ENCODE measurements at regions not wholly inside any gene's neighbourhood (a gene's known extent, or its start where the extent isn't known, plus 50 kb on each side); places are given as distances from the start of the nearest gene placed in this dataset.

DNA sequence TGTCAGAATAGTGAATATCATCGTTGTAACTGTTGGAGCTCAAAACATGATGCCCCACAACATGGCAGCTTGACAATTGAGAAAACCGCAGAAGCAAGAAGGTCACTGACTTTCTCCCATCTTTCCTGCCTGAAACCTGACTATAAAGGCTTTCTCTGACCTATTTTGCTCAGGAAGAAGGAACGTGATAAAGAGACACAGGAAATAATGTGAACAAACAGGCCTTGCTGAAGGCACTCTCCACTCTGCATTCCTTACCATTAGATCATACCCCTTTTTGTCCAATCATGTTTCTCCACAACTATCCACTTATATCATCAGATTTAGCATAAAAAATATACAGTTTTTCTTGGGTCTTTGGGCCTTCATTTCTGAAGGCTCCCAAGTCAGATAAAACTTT lies 916.8 kb downstream of the METTL15 start:
- DNase-seq: no peak

DNA sequence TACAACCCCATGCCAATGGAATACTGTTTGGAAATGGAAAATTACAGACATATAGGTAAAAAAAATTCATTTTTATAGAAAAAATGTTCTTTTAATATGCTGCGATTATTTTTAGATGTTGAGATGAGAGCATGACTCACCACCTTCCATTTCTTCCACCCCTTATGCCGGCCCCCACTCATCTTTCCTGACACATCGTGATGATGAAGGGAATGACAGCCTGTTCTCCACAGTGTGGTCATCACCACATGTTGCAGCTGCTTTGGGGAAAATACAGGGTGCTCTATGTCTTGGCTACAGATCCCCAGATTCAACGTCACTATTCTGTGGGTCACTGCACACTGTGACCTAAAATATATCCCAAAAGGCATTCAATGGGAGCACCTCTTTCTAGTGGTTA lies 916.2 kb downstream of the METTL15 start:
- DNase-seq: no peak

DNA sequence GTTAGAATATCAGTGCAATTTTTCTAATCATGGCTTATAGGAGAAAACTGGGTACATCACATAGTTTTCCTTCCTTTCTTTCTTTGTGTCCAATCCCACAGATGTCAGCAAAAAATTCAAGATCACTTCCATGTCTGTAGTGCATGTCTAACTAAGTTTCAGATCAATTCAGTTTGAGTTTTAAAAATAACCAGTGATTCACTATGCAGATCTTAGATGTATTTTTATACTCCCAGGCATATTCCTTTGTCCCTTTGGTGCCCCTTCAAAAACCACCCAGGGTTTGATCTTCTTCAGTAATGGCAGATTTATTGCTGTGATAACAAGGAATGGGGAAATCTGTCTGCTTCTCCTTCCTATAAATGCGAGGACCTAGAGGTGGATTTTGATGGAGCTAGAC lies 915.6 kb downstream of the METTL15 start:
- DNase-seq: no peak

DNA sequence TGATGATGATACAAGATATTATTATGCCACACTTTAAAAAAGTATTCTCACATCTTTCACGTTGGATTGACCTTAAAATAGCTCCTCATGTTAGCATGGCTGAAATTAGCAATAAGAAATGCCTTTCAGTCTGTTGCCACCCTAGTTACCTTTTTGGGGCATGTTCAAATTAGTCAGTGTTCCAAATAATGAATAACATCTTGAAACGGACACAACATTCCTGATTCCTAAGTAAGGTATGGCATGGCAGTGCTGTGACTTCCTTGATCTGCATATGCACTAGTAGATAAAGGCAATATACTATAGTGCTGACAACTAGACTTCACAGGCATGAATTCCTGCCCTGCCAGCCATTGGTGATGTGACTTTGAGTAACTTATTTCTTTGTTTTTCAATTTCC lies 914.5 kb downstream of the METTL15 start:
- DNase-seq: no peak

DNA sequence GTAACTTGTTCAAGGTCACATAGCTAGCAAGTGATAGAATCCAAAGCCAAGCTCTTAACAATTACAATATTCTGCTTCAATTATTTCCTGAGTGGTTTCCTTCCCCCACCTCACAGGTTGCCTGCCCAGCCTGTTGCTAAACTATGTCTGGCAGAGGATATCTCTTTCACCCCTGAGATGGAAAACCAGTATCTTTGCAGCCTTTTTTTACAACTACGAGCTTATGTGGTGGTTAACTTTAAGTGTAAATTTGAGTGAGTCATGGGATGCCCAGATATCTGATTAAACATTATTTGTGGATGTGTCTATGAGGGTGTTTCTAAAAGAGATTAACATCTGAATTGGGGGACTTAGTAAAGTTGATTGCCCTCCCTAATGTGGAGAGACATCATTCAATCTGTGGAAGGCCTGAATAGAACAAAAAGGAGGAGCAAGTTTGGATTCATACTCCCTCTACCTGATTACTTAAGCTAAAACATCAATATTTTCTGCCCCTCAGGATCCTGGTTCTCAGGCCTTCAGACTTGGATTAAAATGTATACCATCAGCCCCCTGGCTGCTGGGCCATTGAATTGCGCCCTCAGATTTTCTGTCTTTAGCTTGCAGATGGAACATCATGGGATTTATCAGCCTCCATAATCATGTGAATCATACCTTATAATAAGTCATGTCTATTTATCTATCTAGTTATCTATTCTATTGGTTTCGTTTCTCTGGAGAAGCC lies 911.9 kb downstream of the METTL15 start:
- no peak for DNase-seq

DNA sequence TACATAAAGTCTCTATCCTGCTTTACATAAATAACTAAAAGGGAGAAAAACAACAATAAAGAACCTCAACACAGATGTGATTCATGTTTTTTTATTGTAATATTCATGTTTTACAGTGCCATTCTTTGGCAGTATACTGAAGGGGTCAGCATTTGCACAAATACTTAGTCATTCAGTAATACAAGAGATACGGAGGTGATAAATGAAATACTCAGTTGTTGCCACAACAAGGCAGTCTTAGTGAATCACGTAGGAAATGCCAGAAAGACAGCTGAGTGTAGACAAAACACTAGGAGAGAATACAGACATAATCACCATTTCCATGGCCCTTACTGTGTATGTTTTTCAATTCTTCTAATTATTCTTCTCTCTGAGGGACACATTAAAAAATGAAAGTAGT lies 910.4 kb downstream of the METTL15 start:
- DNase-seq: no peak

DNA sequence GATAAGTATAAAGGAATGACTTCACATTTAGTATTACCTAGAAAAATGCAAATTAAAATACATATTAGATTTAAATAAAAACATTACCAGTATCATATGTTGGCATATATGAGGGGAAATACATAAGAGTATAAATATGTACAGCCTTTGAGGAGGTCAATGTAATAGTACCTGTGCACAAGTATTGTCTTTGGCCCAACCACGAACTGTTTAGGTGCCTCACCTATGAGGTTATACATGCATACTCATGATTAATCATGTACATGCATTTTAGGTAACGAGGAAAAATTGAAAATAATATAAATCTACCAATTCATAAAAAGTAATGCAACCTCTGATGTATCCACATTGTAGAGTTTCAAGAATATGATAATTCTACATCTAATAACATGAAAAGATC lies 909.8 kb downstream of the METTL15 start:
- DNase-seq: no peak

DNA sequence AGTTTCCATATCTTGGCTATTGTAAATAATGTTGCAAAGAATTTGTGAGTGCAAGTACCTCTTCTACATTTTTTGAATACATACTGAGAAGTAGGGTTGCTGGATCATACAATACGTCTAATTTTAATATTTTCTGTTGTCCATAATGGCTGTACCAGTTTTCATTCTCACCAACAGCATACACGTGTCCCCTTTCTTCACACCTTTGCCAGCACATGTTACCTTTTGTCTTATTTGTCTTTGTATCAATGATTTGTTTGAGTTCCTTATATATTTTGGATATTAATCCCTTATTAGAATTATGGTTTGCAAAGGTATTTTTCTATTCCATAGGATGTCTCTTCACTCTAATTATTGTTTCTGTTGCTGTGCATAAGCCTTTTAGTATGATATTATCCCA lies 904.3 kb downstream of the METTL15 start:
- DNase-seq: no peak

DNA sequence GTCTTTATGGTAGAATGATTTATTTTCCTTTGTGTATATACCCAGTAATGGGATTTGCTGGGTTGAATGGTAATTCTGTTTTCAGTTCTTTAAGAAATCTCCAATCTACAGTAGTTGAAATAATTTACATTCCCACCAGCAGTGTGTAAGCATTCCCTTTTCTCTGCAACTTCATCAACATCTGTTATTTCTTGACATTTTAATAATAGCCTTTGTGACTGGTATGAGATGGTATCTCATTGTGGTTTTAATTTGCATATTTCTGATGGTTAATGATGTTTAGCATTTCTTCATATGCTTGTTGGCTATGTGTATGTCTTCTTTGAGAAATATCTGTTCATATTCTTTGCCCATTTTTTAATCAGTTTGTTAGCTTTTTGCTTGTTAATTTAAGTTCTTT lies 901.2 kb downstream of the METTL15 start:
- DNase-seq: no peak

DNA sequence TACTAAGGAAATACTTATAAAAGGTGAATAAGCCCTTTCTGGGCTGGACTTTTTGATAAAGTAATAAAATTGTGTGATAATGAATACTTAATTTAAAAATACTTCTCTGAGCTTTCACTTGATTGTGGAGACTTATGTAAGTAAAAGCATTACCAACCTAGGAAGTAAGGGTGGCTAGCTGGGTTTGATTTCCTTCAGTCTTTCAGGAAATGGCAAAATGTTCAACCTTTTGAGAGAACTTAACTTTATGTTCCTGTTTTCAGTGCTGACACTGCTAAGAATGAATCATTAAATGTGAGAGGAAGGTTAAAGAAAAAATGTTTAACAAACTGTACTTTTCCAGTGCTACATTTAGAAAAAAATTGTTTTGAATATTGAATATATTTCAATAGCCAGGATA lies 900.3 kb downstream of the METTL15 start:
- DNase-seq: no peak

DNA sequence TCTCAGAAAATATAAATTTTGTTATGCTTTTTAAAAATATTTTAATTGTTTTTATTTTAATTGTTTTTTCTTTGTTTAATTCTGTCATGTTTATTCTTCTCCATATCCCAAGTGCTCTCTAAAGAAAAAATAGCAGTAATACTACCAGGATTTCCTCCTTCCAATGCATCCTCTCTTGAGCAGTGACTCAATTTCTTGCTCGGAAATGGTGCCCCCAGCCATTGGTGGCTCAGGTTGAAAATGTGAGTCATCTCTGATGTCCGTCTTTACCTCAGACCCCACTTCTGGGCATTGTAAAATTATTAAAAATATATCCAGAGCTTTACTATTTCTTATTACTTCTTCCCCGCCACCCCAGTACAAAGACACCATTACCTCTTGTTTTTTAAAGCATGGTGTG lies 898.5 kb downstream of the METTL15 start:
- no peak for DNase-seq

DNA sequence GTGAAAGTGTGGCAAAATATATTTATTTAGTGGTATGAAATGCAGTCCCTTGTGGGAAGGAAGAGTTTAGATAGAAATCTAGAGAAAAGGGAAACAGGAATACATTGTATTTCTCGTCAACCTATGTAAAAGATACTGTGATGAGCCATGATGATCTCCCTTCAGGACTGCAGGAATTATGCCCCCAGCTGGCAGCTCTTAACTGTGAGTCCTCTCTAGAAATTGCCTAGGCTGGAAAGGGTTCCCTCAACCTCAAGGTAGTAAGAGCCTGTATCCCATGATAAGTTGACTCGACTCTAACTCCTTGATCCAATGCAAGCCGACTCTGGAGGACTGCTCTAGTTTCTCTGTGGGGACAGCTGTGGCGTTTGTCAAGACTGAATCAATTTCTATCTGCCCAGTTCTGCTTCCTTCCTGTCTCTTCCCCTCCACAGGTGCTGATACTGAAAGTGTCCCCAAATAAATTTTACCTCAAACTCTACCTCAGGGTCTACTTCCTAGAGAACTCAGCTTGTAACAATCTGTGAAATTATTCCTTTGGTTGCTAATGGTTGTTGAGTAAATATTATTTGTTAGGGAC lies 897.3 kb downstream of the METTL15 start:
- DNase-seq: no peak

DNA sequence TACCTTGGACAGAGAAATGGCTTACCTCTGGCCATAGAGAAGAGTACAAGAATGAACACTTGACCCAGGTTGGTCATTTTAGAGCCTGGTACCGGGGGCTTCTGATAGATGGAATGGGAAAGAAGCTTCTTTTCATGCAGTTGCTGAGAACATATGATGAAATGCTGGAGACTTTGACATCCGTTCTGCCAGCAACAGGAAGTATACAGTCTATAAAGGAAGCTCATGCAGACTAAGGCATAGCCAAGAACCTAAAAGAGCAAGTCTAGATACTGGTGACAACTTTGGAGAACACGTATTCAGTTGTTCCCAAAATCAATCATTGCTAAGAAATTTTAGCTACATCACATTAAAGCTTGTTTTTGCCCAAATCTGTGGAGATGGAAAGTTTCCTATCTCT lies 894.6 kb downstream of the METTL15 start:
- no peak for DNase-seq

DNA sequence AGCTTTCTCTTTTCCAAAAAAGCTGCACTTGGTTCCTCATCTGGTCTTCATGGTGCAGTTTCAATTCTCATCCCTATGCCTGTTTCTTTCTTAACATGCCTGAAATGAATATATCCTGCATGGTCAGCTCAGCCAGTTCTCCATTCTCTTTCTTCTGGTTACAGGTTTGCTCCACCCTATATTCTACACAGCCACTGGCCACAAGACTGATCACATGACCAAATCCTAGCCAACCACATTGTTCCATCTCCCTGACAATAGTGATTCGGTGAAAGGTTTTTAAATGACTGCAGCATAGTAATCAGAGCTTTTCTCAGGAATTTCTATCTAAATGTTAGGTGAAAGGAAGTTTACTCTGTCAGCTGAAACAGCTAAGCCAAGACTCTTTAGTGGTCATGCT lies 891.4 kb downstream of the METTL15 start:
- DNase-seq: no peak

DNA sequence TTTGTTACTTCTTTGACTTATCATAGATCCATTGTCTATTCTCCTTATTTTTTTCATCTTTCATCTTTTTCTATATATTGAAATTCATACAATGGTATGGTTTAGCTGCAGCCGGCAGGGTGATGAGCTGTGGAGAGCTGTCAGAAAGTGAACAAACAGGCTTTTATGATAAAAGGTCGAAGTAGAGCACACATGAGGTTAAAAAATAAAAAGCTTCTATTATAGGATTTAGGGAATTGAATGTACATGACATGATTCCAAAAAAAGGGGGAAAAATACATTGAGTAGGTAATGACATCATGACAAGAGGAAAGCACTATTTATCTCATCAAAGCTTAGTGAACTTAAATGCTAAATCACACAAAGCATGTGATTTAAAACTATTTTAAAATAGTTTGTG lies 884.8 kb downstream of the METTL15 start:
- DNase-seq: no peak

DNA sequence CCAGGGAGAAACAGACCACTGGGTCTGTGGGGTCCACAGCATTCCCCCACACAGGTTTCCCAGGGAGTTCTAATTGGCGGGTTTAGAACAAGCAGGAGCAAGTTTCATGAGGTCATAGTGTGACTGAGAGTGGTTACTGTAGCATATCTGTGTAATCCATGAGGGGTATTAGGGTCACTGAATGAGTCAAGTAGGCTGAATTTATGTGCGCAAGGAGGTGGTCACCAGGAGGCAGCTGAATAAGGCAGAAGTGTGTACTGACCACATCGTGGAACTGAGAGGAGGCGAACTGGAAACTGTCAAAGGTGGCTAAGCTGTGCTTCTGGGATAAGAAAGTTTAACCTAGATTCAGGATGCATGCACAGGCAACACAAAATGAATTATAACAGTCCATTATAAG lies 876.0 kb downstream of the METTL15 start:
- DNase-seq: no peak

DNA sequence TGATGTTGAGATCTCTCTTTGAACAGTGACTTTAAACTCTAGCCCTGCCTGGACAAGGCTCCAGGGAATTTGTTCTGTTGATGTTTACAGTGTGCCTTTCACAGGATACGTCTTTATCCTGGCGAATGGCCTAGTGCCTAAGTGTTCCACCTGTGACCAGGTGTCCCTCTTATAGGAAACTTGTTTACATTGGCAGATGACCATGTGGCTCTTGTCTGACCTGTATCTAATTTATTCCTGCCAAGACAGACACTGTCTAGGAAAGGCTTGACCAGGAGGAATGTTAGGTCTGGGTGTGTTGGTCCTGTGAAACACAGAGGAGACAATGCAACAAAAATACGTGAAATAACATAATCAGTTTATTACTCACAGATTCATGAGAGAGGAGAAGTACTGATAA lies 875.6 kb downstream of the METTL15 start:
- DNase-seq: no peak

DNA sequence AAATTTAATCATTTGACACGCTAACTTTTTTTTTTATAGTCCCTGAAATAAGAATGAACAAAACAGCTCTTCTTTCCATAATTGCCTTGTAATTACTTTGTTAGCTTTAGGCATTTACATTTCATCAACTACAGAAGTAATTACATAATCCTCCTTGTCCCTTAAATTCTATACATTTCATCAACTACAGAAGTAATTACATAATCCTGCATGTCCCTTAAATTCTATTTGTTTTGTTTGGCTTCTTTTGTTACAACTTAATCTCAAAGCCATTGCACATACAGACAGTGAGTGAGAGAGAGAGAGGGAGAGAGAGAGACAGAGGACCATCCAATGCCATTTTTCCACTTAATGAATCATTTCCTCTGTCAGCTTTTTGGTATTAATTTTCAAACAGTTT lies 873.2 kb downstream of the METTL15 start:
- DNase-seq: no peak

DNA sequence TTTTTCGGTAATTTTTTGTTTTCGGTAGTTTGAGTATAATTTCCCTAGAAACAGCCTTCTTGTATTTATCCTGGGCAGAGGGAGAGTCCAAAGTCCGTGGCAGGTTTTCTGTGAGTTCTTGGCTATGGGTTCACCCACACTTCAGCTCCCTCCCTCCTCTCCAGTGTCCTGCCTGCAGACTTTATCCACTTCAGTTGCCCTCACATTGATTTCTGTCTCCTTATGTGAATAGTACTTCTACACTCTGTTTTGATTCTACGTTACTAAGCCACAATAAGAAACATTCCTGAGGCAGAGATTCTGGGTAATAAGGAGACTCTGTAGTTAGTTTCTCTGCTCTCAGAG lies 868.6 kb downstream of the METTL15 start:
- no peak for DNase-seq

DNA sequence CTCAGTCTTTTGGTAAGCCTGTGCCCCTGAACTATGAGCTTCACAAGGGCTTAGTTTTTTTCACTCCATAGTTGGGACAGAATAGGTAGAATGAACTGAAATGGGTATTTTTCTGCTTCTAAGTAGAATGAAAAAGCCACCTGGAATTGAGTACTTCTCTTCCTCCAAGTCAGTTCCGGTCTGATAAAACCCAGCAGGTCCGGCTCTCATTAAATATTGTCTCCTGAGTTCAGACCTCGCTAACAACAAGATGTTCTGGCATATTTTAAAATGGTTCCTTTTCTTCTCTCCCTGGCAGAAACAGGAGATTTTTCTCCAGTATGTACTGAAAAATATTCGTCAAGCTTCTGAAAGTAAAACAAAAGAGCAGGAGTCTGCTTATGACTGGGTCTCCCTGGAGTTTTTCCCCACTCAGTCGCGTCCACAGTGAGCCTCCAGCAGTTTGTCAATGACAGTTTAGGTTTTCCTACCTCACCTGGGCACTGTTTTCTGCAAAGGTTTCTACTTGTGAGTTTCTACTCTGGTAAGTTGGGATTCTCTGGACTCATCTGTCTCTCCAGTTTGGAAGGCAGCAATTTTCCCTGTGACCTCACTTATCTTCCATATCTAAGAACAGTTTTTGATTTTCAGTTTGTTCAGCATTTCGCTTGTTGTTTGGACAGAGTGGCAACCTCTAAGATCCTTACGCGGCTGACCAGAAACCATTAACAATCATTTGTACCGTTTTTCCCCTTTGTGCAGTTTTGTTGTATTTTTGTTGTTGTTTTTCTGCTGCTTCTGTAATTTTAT lies 868.0 kb downstream of the METTL15 start:
- DNase-seq: no peak

DNA sequence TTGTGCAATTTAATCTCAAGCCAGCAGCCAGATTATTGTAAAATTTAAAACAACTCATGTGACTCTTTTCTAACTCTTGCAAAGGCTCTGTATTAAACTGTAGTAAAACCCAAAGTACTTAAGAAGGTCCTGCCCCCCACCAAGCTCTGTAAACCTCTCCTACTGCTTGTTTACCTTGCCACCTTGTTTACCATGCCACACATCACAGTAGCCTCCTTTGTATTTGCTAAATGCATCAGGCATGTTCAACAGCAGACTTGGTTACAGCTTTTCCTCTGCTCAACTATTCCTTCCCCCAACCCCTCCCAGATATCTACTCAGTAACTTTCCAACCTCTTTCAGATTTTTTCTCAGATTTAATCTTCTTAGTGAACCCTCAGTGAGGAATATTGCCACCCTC lies 861.6 kb downstream of the METTL15 start:
- DNase-seq: no peak

DNA sequence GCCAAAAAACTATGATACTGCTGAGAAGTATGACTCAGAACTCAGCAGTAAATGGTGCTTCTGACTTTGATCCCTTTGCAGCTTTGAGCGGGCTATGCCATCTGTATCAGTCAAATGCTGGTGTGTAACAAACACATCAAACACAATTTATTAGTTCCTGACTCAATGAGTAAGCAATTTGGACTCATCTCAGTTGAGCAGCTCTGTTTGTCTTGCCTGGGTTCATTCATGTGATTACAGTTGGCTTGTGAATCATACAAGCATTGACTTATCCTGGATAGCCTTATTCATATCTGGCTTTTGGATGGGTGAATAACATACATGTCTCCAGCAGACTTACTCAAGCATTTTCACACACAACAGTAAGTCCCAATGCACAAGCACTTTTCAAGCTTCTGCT lies 858.8 kb downstream of the METTL15 start:
- no peak for DNase-seq

DNA sequence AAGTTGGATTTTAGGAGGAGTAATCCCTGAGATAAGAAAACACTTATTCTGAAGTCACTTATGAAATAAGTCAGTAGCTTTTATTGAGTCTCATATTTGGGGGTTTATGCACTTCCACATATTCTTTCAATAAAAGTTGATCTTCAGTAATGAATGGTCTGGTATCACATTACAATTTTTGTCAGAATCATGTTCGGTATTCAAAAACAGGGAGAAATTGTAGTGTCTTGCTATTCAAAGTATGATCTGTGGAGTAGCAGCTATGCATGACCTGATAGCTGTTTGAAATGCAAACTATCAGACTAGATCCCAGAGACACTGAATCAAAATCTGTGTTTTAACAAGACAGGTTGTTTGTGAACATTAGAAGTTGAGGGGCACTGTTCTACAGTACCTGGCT lies 857.6 kb downstream of the METTL15 start:
- DNase-seq: no peak

DNA sequence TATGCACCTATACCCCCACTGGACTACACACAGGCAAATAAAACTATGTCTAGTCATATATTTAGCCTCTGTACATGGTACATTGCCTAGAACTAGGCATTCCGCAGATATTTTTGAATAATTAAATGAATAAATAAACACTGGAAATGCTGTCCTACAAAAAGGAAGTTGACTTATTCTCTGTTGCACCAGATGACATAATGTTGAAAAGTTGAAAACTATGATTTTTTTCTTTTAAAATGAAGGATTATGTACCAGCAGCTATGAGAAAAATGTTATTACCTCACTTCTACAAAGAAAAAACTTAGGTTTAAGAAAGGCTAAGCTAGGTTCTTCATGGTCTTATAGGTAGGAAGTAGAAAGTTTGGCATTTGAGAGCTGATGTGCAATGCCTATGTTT lies 856.6 kb downstream of the METTL15 start:
- DNase-seq: no peak

DNA sequence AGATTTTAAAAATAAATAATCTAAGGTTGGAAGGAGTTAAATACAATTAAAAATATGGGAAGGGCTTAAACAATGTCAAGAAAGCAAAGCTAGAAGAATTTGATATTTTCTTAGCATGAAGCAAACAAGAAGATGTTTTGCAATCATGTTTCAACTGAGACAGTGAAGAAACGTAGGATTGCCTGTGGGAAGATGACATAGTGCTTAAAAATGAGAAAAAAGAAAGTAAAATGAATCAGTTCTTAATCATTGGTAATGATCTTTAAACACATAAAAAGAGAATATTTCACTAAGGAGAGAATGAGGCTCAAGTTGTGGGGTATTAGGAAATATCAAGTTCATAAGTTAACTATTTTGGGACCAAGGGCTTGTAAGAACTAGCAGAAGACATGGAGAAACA lies 855.0 kb downstream of the METTL15 start:
- DNase-seq: no peak
